Ammon's horn (tissue), 1 donor: ENCODE measurements at regions not wholly inside any gene's neighbourhood (a gene's known extent, or its start where the extent isn't known, plus 50 kb on each side); places are given as distances from the start of the nearest gene placed in this dataset.

ENCODE experiments used
- DNase-seq: peaks from one replicate; pipeline ENCODE4 v3.0.0-alpha.2; 2016; ENCODE audit warnings: low spot score

DNA sequence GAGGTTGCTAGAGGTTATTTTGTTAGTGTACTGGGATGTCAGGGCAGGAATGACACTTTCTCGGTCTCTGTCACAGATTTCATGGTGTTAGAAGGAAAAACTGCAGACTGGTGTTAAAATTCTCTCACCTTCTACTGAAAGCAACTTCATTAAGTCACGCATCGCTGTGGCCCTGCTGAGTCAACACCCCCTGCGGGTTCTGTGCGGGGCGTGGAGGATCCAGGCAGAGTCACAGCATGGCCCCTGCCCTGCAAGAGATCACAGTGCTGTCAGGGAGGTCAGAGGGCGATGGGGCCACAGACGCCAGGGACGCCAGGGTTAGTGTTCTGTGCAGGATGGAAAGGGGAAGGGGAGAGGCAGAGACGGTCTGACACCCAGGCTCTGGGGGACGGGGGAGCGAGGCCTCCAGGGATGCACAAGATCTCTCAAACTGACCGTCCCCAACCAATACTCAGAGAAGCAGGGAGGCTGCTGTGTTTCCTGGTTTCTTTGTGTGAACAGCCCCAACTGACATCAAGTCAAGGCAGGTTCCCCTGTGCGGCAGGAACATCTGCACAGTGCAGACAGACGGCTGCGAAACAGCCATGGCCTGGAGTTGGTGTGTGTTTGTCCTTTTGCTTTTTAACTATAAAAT is 354.9 kb upstream of the SALL3 start:
- no peak for DNase-seq

DNA sequence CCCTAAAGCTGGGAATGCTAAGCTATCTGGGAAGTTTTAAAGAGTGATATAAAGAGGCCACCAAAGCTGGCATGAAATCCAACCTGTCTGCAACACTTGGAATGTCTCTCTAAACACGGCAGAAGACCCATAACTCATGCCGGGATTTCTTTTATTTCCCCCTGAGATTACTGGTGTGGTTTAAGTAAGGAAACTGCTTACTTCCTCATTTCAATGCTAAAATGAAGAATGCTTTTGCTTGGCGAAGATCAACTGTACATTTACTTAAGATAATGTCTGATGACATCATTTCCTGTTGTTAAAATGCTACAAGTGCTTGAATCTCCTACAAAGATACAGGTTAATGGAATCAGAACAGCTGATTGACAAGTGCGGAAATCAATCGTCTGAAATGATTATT is 353.8 kb upstream of the SALL3 start:
- no peak for DNase-seq

DNA sequence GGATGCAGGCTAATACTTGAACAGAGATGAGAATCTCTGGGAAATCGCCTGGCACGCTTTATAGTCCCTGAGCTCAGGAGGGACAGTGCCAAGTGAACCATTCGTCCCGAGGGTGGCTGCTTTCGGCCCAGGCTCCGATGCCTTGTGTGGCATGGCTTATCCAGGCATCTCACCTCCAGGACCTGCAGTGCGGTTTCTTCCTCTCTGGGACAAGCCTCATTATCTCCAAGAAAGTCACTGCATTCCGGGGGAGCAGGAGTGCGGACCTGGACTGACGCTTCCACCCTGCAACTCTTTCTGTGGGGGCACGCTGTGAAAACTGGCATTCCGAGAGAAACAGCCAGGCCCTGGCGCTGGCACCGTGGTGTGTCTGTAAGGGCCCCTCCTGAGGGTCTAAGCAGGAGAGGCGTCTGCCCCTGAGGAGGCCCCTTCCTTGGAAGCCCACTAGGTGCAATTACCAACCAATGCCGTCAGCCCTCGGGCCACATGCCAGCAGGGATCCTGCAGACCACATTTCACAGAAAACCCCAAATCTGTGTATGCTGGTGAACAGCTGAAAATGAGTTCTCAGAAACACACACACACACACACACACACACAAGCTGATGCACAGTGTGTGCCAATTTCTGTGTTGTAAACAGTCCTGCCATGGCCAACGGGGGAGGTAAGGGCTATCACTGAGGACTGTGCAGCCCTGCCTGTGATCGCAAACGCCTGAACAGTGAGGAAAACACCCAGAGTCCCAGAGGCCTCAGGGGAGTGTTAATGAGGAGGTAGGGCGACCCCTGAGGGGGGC is 351.9 kb upstream of the SALL3 start:
- no peak for DNase-seq

- DNase-seq: no peak
Measured at GRCh38 chr18:78629426-78629825, 350.2 kb upstream of the SALL3 start.

DNA sequence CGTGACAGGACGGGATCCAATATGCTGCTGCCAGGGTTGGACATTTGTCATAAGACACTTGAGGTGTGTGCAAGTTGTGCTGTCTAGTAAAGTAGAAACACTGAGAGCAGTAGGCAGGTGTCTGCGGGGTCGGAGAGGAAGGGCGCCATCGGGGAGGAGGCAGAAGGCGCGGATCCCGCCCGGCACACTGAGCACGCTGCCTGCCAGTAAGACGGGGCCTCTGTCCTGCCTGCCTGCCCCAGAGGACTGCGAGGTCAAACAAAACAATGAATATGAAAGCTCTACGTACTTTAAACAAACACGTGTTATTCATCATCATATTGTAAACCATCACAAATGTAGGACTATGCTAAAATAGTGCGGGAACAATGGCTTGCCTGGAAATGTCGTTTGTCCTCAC is 349.3 kb upstream of the SALL3 start:
- DNase-seq: no peak

DNA sequence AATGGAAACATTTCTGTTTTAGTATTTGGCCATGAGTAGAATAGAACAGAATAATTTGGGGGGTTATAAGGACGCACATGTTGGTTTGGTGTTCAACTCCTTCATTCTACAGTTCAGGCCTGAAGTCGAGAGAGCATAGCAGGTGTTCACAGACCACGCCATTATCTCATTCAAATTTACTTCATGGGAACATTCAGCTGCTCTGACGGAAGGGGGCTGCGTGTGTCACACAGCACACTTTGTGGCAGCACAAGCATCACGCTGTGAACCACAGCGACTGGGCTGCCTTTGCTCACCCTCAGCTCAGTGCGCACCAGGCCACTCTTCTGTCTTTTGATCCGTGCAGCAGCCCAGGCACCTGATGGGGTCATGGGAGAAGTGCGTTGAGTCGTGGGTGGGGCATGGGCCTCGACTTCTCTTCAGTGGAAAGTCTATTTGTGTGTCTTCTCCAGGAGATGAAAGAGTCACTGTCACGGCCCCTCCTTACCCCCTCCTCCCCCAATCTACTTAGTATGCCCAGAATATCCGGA is 348.6 kb upstream of the SALL3 start:
- no peak for DNase-seq

DNA sequence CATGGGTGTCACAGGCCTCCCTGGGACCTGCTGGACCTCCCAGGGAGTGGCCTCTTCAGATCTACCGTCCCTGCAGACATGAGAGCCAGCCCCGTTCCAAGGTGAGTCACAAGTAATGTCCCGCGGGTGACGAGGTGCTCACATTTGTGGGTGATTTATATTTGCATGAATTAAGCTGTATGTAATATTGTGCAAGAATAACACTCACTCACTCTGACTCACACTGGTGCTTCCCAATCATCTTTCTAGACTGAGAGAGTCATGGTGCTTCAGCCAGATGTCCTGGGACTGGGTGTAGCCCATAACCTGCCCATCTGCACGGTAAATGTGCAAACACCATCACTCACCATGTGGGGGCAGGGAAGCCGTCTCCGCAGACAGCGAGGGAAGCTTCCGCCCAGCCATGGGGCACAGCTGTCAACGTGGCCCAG is 347.5 kb upstream of the SALL3 start:
- DNase-seq: no peak

DNA sequence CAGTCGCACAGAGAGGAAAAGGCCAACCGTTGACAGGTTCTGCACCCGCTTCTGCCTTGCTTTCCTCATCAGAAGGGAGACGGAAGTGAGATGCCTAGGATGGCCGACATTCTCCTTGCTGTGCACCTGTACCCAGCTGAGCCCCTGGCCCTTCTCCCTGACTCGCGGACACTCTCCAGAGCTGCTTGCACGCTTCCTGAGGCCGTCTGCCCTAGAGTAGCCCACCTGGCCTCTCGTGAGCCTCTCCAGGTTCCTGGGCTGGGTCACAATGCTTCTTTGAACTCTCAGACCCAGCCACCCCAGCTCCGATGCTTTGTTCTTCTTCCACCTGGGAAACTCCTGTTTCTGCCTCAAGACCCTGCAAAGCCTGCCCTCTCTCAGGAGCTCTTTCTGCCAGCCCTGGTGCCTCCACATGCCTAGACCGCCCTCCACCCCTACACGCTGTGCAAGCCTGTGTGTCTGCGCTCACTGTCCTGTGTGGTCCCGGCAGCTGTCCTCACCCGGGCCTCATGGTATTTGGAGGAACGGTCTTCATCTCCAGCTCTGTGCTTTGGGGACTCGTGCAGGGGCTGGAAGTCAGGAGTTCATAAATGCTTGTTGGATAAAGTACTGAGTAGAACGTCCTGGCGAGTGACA is 345.4 kb upstream of the SALL3 start:
- no peak for DNase-seq

- DNase-seq: no peak
Measured at GRCh38 chr18:78635093-78635800, 344.4 kb upstream of the SALL3 start.

DNA sequence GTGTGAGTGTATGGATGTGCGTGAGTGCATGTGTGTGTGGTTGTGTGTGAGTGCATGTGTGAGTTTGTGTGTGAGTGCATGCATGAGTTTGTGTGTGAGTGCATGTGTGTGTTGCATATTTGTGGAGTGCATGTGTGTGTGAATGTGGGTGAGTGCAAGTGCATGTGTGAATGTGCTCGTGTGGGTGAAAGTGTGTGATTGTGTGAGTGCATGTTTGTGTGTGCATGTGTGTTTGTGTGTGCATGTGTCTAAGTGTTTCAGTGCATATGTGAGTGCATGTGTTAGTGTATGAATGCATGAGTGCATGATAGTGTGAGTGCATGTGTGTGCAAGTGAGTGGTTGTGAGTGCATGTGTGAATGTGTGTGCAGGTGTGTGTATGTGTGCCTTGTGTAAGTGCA is 343.4 kb upstream of the SALL3 start:
- no peak for DNase-seq

- no peak for DNase-seq
Measured at GRCh38 chr18:78637442-78638402, 341.9 kb upstream of the SALL3 start.

- DNase-seq: no peak
Measured at GRCh38 chr18:78639006-78639950, 340.3 kb upstream of the SALL3 start.

GRCh38 chr18:78640246-78640995 is 339.2 kb upstream of the SALL3 start:
- no peak for DNase-seq

GRCh38 chr18:78641689-78642231 is 337.9 kb upstream of the SALL3 start:
- DNase-seq: no peak

DNA sequence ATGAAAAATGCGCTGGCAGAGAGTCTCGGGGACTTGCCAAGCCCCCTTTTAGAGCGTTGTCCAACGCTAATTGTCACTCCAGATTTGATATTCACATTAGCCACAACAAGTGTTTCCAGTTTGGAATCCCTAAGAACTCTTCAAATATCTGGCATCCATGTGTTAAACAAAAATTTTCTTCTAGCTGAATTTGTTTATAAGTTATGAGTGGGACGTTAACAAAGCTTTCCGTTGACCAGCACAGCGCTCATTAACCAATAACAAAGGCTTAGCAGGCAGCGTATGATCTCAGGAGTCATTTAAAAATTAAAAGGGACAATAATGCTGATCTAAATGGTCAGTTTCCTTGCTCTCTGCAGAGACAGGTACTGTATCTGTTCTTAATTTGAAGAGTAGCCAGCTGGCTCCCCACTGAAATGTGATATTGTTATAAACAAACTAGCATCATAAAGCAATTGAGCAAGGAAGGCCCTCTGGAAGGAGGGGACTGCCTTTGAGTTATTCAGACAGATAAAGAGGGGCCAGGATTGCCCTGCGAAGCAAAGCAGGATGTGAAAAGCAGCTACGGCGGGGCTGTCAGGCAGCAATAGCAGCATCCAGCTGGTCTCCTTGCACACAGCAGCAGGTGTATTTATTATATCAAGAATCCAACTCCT is 337.2 kb upstream of the SALL3 start:
- no peak for DNase-seq

- no peak for DNase-seq
Measured at GRCh38 chr18:78643004-78643403, 336.6 kb upstream of the SALL3 start.

DNA sequence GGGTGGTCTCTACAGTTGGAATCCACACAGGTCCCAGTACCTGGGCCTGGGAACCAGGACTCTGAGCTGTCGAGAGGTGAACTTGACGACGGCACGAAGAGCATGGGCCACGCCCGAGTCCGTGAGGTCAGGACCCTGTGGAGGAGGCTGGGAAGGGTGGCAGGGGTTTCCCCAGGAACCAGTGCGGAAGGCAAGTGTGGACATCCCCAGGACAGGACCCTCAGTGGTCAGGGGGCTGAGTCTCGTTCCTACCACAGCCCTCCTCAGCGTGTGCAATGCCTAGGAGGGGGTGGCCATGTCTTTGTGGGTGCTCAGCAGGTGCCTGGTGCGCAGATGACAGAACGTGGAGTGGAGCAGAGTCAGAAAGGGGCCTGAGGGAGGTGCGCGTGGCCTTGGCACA is 335.6 kb upstream of the SALL3 start:
- no peak for DNase-seq

- DNase-seq: no peak
Measured at GRCh38 chr18:78645216-78645615, 334.4 kb upstream of the SALL3 start.
